Prostate gland (tissue), 2 donors: ENCODE measurements at regions not wholly inside any gene's neighbourhood (a gene's known extent, or its start where the extent isn't known, plus 50 kb on each side); places are given as distances from the start of the nearest gene placed in this dataset.

Experiments used
- POLR2A ChIP-seq: fragments of 450-650 bp; IDR thresholded peaks from one replicate; pipeline ENCODE4 v1.6.1; 2016; ENCODE audit warnings: antibody characterized with exemption, mild to moderate bottlenecking
- POLR2AphosphoS5 ChIP-seq: sonication (generic); formaldehyde crosslinking; IDR thresholded peaks from one replicate; pipeline ENCODE4 v1.6.1; 2017; ENCODE audit warnings: antibody characterized with exemption
- TF ChIP-seq, protein P1 (sequence below), 4 experiments: fragments of 200-600 bp in 2 of 4; fragments of 450-650 bp in 2 of 4; sonication (generic) in 2 of 4; IDR thresholded peaks; 1 replicate in 3 of 4; 2 replicates in 1 of 4; pipeline ENCODE4 v1.5.1; 2016 to 2019; ENCODE audit warnings: antibody characterized with exemption in 4 of 4, mild to moderate bottlenecking in 2 of 4, moderate library complexity in 2 of 4

DNA sequence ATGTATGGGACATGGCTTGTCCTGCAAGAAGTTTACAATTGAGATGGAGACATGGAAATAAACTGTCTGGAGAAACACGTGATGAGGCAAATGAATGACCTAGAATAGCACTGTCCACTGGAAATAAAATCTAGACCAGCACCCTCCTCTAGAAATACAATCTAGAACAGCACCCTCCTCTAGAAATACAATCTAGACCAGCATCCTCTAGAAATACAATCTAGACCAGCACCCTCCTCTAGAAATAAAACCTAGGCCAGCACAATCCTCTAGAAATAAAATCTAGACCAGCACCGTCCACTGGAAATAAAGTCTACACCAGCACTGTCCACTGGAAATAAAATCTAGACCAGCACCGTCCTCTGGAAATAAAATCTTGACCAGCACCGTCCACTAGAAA, 69.2 kb upstream of the RFLNA start:
- TF ChIP-seq, protein P1, sequence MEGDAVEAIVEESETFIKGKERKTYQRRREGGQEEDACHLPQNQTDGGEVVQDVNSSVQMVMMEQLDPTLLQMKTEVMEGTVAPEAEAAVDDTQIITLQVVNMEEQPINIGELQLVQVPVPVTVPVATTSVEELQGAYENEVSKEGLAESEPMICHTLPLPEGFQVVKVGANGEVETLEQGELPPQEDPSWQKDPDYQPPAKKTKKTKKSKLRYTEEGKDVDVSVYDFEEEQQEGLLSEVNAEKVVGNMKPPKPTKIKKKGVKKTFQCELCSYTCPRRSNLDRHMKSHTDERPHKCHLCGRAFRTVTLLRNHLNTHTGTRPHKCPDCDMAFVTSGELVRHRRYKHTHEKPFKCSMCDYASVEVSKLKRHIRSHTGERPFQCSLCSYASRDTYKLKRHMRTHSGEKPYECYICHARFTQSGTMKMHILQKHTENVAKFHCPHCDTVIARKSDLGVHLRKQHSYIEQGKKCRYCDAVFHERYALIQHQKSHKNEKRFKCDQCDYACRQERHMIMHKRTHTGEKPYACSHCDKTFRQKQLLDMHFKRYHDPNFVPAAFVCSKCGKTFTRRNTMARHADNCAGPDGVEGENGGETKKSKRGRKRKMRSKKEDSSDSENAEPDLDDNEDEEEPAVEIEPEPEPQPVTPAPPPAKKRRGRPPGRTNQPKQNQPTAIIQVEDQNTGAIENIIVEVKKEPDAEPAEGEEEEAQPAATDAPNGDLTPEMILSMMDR (IDR thresholded peaks at IDR 0.05): no peak
- no peak for TF ChIP-seq POLR2A
- no peak for TF ChIP-seq POLR2AphosphoS5
